ENCODE measurements at regions not wholly inside any gene's neighbourhood (a gene's known extent, or its start where the extent isn't known, plus 50 kb on each side); places are given as distances from the start of the nearest gene placed in this dataset.
"Not testable (repeated sequence)": the region's sequence is repeated elsewhere in the genome, so short reads cannot be mapped to it uniquely, and the experiment has no call there.

- 41% methylated on average over 10 of the region's 10 CpGs for WGBS
- H3K27ac ChIP-seq (ENCODE audit: low read depth in 1 of 2, low read length in 1 of 2), result no peak overlapping the region
Measured at GRCh38 chr10:30550967-30551815, 78.4 kb downstream of the LYZL2 start.

GRCh38 chr10:30549134-30549687 is 80.3 kb downstream of the LYZL2 start:
- not testable (repeated sequence) for H3K4me3 ChIP-seq (ENCODE audit: low read length in 2 of 2); H3K4me1 ChIP-seq (ENCODE audit: control insufficient read depth in 2 of 2, insufficient read depth in 2 of 2, low read length in 2 of 2); H3K27ac ChIP-seq (ENCODE audit: low read depth in 1 of 2, low read length in 1 of 2); H3K27me3 ChIP-seq (ENCODE audit: control insufficient read depth in 2 of 2, insufficient read depth in 1 of 2, low read length in 1 of 2); H3K9me3 ChIP-seq (ENCODE audit: control insufficient read depth in 2 of 2, insufficient read depth in 1 of 2, low read length in 1 of 2); H3K36me3 ChIP-seq (ENCODE audit: control insufficient read depth in 2 of 2, insufficient read depth in 2 of 2, low read length in 1 of 2); DNase-seq (ENCODE audit: low read depth in 6 of 9, low spot score in 9 of 9)
- WGBS, result 96% methylated on average over 6 of the region's 6 CpGs

More at GRCh38 chr10:30550967-30551815, 78.4 kb downstream of the LYZL2 start:
- no peaks in the 10 kb centered on the region for H3K9me3 ChIP-seq (ENCODE audit: control insufficient read depth in 2 of 2, insufficient read depth in 1 of 2, low read length in 1 of 2)
- no peaks in the 10 kb centered on the region for H3K27me3 ChIP-seq (ENCODE audit: control insufficient read depth in 2 of 2, insufficient read depth in 1 of 2, low read length in 1 of 2)
- no peak for DNase-seq (ENCODE audit: low read depth in 6 of 9, low spot score in 9 of 9)
- no peaks in the 10 kb centered on the region for H3K36me3 ChIP-seq (ENCODE audit: control insufficient read depth in 2 of 2, insufficient read depth in 2 of 2, low read length in 1 of 2)
- peaks cover 0 to 5% of the 10 kb centered on the region in 2 donors for H3K4me1 ChIP-seq (ENCODE audit: control insufficient read depth in 2 of 2, insufficient read depth in 2 of 2, low read length in 2 of 2)
- H3K4me3 ChIP-seq (ENCODE audit: low read length in 2 of 2), result no peak overlapping the region

GRCh38 chr10:30546511-30546910 is 83.0 kb downstream of the LYZL2 start:
- no peak for DNase-seq (ENCODE audit: low read depth in 6 of 9, low spot score in 9 of 9)
- H3K36me3 ChIP-seq (ENCODE audit: control insufficient read depth in 2 of 2, insufficient read depth in 2 of 2, low read length in 1 of 2), result no peaks in the 10 kb centered on the region
- H3K4me3 ChIP-seq (ENCODE audit: low read length in 2 of 2), result no peak overlapping the region
- H3K27me3 ChIP-seq (ENCODE audit: control insufficient read depth in 2 of 2, insufficient read depth in 1 of 2, low read length in 1 of 2), result no peaks in the 10 kb centered on the region
- WGBS, result 79% methylated on average over 9 of the region's 9 CpGs
- H3K9me3 ChIP-seq (ENCODE audit: control insufficient read depth in 2 of 2, insufficient read depth in 1 of 2, low read length in 1 of 2), result no peaks in the 10 kb centered on the region
- no peaks in the 10 kb centered on the region for H3K4me1 ChIP-seq (ENCODE audit: control insufficient read depth in 2 of 2, insufficient read depth in 2 of 2, low read length in 2 of 2)
- no peak overlapping the region for H3K27ac ChIP-seq (ENCODE audit: low read depth in 1 of 2, low read length in 1 of 2)

GRCh38 chr10:30542895-30543288 is 86.7 kb downstream of the LYZL2 start:
- no peaks in the 10 kb centered on the region for H3K4me1 ChIP-seq (ENCODE audit: control insufficient read depth in 2 of 2, insufficient read depth in 2 of 2, low read length in 2 of 2)
- H3K9me3 ChIP-seq (ENCODE audit: control insufficient read depth in 2 of 2, insufficient read depth in 1 of 2, low read length in 1 of 2), result no peaks in the 10 kb centered on the region
- WGBS, result 97% methylated on average over 3 of the region's 3 CpGs
- H3K27ac ChIP-seq (ENCODE audit: low read depth in 1 of 2, low read length in 1 of 2), result peak overlapping the region in 1 of 2 donors; percentile 4
- no peak for DNase-seq (ENCODE audit: low read depth in 6 of 9, low spot score in 9 of 9)
- H3K4me3 ChIP-seq (ENCODE audit: low read length in 2 of 2), result no peak overlapping the region
- no peaks in the 10 kb centered on the region for H3K27me3 ChIP-seq (ENCODE audit: control insufficient read depth in 2 of 2, insufficient read depth in 1 of 2, low read length in 1 of 2)
- H3K36me3 ChIP-seq (ENCODE audit: control insufficient read depth in 2 of 2, insufficient read depth in 2 of 2, low read length in 1 of 2), result no peaks in the 10 kb centered on the region

- no peak overlapping the region for H3K27ac ChIP-seq (ENCODE audit: low read depth in 1 of 2, low read length in 1 of 2)
- H3K4me3 ChIP-seq (ENCODE audit: low read length in 2 of 2), result no peak overlapping the region
- no peaks in the 10 kb centered on the region for H3K4me1 ChIP-seq (ENCODE audit: control insufficient read depth in 2 of 2, insufficient read depth in 2 of 2, low read length in 2 of 2)
- DNase-seq (ENCODE audit: low read depth in 6 of 9, low spot score in 9 of 9), result no peak
- no peaks in the 10 kb centered on the region for H3K27me3 ChIP-seq (ENCODE audit: control insufficient read depth in 2 of 2, insufficient read depth in 1 of 2, low read length in 1 of 2)
- no peaks in the 10 kb centered on the region for H3K36me3 ChIP-seq (ENCODE audit: control insufficient read depth in 2 of 2, insufficient read depth in 2 of 2, low read length in 1 of 2)
- no peaks in the 10 kb centered on the region for H3K9me3 ChIP-seq (ENCODE audit: control insufficient read depth in 2 of 2, insufficient read depth in 1 of 2, low read length in 1 of 2)
- WGBS, result 63% methylated on average over 14 of the region's 14 CpGs
Measured at GRCh38 chr10:30542001-30542894, 87.3 kb downstream of the LYZL2 start.

- H3K36me3 ChIP-seq (ENCODE audit: control insufficient read depth in 2 of 2, insufficient read depth in 2 of 2, low read length in 1 of 2), result no peaks in the 10 kb centered on the region
- H3K27me3 ChIP-seq (ENCODE audit: control insufficient read depth in 2 of 2, insufficient read depth in 1 of 2, low read length in 1 of 2), result no peaks in the 10 kb centered on the region
- peaks cover 3 to 4% of the 10 kb centered on the region in 2 donors for H3K4me1 ChIP-seq (ENCODE audit: control insufficient read depth in 2 of 2, insufficient read depth in 2 of 2, low read length in 2 of 2)
- DNase-seq (ENCODE audit: low read depth in 6 of 9, low spot score in 9 of 9), result no peak
- WGBS, result 76% methylated on average over 2 of the region's 2 CpGs
- H3K9me3 ChIP-seq (ENCODE audit: control insufficient read depth in 2 of 2, insufficient read depth in 1 of 2, low read length in 1 of 2), result no peaks in the 10 kb centered on the region
- H3K27ac ChIP-seq (ENCODE audit: low read depth in 1 of 2, low read length in 1 of 2), result no peak overlapping the region
- no peak overlapping the region for H3K4me3 ChIP-seq (ENCODE audit: low read length in 2 of 2)
Measured at GRCh38 chr10:30540276-30540675, 89.3 kb downstream of the LYZL2 start.

GRCh38 chr10:30538086-30538485 is 91.5 kb downstream of the LYZL2 start:
- no peaks in the 10 kb centered on the region for H3K27me3 ChIP-seq (ENCODE audit: control insufficient read depth in 2 of 2, insufficient read depth in 1 of 2, low read length in 1 of 2)
- H3K9me3 ChIP-seq (ENCODE audit: control insufficient read depth in 2 of 2, insufficient read depth in 1 of 2, low read length in 1 of 2), result no peaks in the 10 kb centered on the region
- H3K4me3 ChIP-seq (ENCODE audit: low read length in 2 of 2), result no peak overlapping the region
- peaks cover 3 to 4% of the 10 kb centered on the region in 2 donors for H3K4me1 ChIP-seq (ENCODE audit: control insufficient read depth in 2 of 2, insufficient read depth in 2 of 2, low read length in 2 of 2)
- H3K36me3 ChIP-seq (ENCODE audit: control insufficient read depth in 2 of 2, insufficient read depth in 2 of 2, low read length in 1 of 2), result no peaks in the 10 kb centered on the region
- DNase-seq (ENCODE audit: low read depth in 6 of 9, low spot score in 9 of 9), result no peak
- 92% methylated on average over 4 of the region's 4 CpGs for WGBS
- H3K27ac ChIP-seq (ENCODE audit: low read depth in 1 of 2, low read length in 1 of 2), result no peak overlapping the region

GRCh38 chr10:30537586-30537985 is 92.0 kb downstream of the LYZL2 start:
- 73% methylated on average over 2 of the region's 2 CpGs for WGBS
- H3K4me1 ChIP-seq (ENCODE audit: control insufficient read depth in 2 of 2, insufficient read depth in 2 of 2, low read length in 2 of 2), result peaks cover 3 to 4% of the 10 kb centered on the region in 2 donors
- no peak for DNase-seq (ENCODE audit: low read depth in 6 of 9, low spot score in 9 of 9)
- peak overlapping the region in 1 of 2 donors; percentile 7 for H3K27ac ChIP-seq (ENCODE audit: low read depth in 1 of 2, low read length in 1 of 2)
- no peaks in the 10 kb centered on the region for H3K9me3 ChIP-seq (ENCODE audit: control insufficient read depth in 2 of 2, insufficient read depth in 1 of 2, low read length in 1 of 2)
- H3K36me3 ChIP-seq (ENCODE audit: control insufficient read depth in 2 of 2, insufficient read depth in 2 of 2, low read length in 1 of 2), result no peaks in the 10 kb centered on the region
- no peak overlapping the region for H3K4me3 ChIP-seq (ENCODE audit: low read length in 2 of 2)
- no peaks in the 10 kb centered on the region for H3K27me3 ChIP-seq (ENCODE audit: control insufficient read depth in 2 of 2, insufficient read depth in 1 of 2, low read length in 1 of 2)

GRCh38 chr10:30537158-30537557 is 92.4 kb downstream of the LYZL2 start:
- H3K27me3 ChIP-seq (ENCODE audit: control insufficient read depth in 2 of 2, insufficient read depth in 1 of 2, low read length in 1 of 2); DNase-seq (ENCODE audit: low read depth in 6 of 9, low spot score in 9 of 9); H3K9me3 ChIP-seq (ENCODE audit: control insufficient read depth in 2 of 2, insufficient read depth in 1 of 2, low read length in 1 of 2); H3K4me1 ChIP-seq (ENCODE audit: control insufficient read depth in 2 of 2, insufficient read depth in 2 of 2, low read length in 2 of 2); H3K36me3 ChIP-seq (ENCODE audit: control insufficient read depth in 2 of 2, insufficient read depth in 2 of 2, low read length in 1 of 2); H3K4me3 ChIP-seq (ENCODE audit: low read length in 2 of 2): not testable (repeated sequence)
- peak overlapping the region in 1 of 2 donors; percentile 7 for H3K27ac ChIP-seq (ENCODE audit: low read depth in 1 of 2, low read length in 1 of 2)
- WGBS, result 80% methylated on average over 1 of the region's 1 CpG

All from thymus (tissue), 11 donors.